ENCODE measurements at regions not wholly inside any gene's neighbourhood (a gene's known extent, or its start where the extent isn't known, plus 50 kb on each side); places are given as distances from the start of the nearest gene placed in this dataset.

- TF ChIP-seq TP53 (CRISPR knock-in tag; IDR thresholded peaks at IDR 0.05) = no peak
- no peak for TF ChIP-seq CTCF (IDR thresholded peaks at IDR 0.05)
- TF ChIP-seq JUN (CRISPR knock-in tag; IDR thresholded peaks at IDR 0.05) = no peak
- no peak for TF ChIP-seq ZNF121 (CRISPR knock-in tag; IDR thresholded peaks at IDR 0.05)
- no peak for TF ChIP-seq CREM (CRISPR knock-in tag; IDR thresholded peaks at IDR 0.05)
- no peak for TF ChIP-seq USF2 (CRISPR knock-in tag; IDR thresholded peaks at IDR 0.05)
- TF ChIP-seq ZNF416 (CRISPR knock-in tag; IDR thresholded peaks at IDR 0.05) = no peak
- TF ChIP-seq ELF4 (CRISPR knock-in tag; IDR thresholded peaks at IDR 0.05; ENCODE audit: low read depth) = no peak
- no peak for TF ChIP-seq OVOL2 (CRISPR knock-in tag; IDR thresholded peaks at IDR 0.05; ENCODE audit: borderline replicate concordance)
- TF ChIP-seq MAX (CRISPR knock-in tag; IDR thresholded peaks at IDR 0.05) = no peak
- TF ChIP-seq ZNF281 (CRISPR knock-in tag; IDR thresholded peaks at IDR 0.05) = no peak
- TF ChIP-seq GABPB1 (CRISPR knock-in tag; IDR thresholded peaks at IDR 0.05) = no peak
- no peak for TF ChIP-seq NFYB (CRISPR knock-in tag; conservative IDR thresholded peaks at IDR 0.05; ENCODE audit: low read depth)
- TF ChIP-seq NR1H2 (CRISPR knock-in tag; IDR thresholded peaks at IDR 0.05) = no peak
Observed at GRCh38 chr2:65598996-65599395, 166.6 kb upstream of the SPRED2 start.

Measured in WTC11 (cell line).